ENCODE measurements at regions not wholly inside any gene's neighbourhood (a gene's known extent, or its start where the extent isn't known, plus 50 kb on each side); places are given as distances from the start of the nearest gene placed in this dataset.

DNA sequence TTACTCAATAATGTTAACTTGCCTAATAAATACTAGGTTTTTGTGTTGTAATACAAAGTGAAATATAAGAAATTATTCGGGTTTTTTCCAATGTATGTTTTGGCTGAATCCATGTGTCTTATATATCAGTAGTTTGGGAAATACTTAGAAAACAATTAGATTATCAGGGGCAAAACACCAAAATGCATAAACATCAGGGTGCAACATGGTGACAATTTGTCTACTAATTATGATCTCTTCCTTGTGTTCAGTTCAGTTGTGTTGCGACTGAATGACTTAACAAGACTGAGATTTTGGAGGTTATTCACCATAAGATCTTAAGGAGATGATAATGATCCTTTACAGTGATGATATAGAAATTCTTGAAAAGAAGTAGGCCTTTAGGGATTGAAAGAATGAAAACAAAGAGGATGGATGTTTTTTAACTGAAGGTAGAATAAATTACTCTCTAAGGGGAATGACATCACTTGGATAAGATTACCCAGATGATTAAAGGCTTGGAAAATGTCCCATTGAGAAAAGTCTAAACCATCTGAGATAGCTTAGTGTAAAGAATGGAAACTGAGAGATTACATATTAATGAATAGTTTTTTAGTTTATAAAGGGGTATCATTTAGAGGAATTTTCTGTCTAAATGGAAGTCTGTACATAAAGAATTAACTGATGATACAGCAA is 415.8 kb downstream of the SPATA31D1 start:
- TF ChIP-seq, protein P1, sequence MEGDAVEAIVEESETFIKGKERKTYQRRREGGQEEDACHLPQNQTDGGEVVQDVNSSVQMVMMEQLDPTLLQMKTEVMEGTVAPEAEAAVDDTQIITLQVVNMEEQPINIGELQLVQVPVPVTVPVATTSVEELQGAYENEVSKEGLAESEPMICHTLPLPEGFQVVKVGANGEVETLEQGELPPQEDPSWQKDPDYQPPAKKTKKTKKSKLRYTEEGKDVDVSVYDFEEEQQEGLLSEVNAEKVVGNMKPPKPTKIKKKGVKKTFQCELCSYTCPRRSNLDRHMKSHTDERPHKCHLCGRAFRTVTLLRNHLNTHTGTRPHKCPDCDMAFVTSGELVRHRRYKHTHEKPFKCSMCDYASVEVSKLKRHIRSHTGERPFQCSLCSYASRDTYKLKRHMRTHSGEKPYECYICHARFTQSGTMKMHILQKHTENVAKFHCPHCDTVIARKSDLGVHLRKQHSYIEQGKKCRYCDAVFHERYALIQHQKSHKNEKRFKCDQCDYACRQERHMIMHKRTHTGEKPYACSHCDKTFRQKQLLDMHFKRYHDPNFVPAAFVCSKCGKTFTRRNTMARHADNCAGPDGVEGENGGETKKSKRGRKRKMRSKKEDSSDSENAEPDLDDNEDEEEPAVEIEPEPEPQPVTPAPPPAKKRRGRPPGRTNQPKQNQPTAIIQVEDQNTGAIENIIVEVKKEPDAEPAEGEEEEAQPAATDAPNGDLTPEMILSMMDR (IDR thresholded peaks at IDR 0.05; ENCODE audit: low read depth, low read length): no peak
- no peak for DNase-seq (ENCODE audit: extremely low read depth, low read depth)

DNA sequence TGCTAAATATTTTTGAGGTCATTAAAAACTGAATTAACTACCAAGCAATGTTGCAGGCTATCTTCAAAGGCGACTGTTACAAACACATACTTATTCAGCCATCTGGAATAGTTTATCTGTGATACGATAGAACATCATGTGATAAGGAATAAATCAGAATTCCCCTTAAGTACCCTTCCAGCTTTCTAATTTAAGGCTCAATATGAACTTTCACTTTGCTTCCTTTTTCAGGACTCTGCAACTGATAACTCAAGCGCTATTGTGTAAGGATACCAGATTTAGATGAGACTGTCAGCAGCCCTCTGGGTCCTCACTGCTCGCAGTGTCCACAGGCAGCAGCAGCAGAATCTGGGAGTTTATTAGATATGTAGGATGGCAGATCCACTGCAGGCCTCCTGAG is 416.3 kb downstream of the SPATA31D1 start:
- TF ChIP-seq, protein P1 (IDR thresholded peaks at IDR 0.05; ENCODE audit: low read depth, low read length): no peak
- DNase-seq (ENCODE audit: extremely low read depth, low read depth): no peak

DNA sequence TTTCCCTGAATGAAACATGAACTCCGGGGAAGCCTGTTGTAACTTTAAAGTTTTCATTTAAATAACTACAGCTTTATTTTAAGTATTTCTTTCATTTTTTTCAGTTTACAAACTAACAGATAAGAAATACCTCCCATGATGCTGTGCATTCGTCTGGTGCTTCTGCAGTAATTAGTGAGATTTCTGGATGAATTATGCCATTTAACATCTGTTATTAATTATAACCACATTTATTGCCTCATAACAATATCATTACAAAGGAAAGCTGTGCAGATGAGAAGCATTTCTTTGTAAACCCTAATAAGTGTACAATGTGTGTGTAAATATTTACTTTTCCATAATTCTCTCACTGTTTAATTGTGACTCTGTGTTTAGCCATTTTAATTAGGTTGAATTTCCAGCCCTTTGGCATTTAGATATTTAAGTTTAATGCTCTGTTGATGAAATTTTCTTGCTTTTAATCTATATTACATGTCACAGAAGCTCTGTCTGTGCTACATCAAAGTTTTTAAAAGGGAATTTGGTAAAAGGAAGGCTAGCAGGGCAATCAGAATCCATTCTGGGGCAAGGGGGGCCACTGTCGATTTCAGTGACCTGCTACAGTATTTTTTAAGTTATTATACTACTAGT is 418.0 kb downstream of the SPATA31D1 start:
- DNase-seq (ENCODE audit: extremely low read depth, low read depth): no peak
- TF ChIP-seq, protein P1 (IDR thresholded peaks at IDR 0.05; ENCODE audit: low read depth, low read length): no peak

DNA sequence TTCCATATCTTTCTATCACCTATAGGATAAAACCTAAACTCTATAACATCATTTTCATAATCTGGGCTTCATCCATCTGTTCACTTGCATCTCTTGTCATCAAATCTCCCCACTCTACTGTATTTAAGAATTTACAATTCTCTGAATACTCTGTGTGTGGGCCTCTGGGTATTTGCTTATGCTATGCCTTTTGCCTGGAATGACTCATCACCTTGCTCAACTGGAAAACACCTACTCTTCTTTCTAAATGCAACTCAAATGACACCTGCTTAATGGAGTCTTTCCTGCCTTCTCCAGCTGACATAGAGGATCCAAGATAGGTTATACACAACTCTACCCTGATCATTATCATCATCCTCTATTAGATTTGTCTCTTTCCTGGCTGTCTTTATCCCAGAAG is 421.7 kb downstream of the SPATA31D1 start:
- TF ChIP-seq, protein P1 (IDR thresholded peaks at IDR 0.05; ENCODE audit: low read depth, low read length): no peak
- DNase-seq (ENCODE audit: extremely low read depth, low read depth): no peak

DNA sequence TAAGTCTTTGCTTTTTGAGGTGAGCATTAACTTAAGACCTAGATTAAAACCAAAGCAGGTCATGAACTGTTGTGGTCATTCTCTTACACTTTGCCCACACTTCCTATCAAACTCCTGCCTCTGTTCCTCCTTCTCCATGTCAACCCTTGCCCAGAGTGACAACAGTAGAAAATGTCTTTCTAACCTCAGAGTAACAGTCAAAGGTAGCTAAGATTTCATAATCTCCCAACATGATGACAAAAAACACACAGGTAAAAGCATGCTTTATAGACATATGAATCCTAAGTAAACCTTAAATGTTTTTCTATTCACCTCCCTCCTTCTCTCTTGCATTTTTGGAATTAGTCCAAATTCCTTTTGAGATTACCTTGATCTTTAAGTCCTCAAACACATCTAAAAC is 422.3 kb downstream of the SPATA31D1 start:
- TF ChIP-seq, protein P1 (IDR thresholded peaks at IDR 0.05; ENCODE audit: low read depth, low read length): no peak
- DNase-seq (ENCODE audit: extremely low read depth, low read depth): no peak

DNA sequence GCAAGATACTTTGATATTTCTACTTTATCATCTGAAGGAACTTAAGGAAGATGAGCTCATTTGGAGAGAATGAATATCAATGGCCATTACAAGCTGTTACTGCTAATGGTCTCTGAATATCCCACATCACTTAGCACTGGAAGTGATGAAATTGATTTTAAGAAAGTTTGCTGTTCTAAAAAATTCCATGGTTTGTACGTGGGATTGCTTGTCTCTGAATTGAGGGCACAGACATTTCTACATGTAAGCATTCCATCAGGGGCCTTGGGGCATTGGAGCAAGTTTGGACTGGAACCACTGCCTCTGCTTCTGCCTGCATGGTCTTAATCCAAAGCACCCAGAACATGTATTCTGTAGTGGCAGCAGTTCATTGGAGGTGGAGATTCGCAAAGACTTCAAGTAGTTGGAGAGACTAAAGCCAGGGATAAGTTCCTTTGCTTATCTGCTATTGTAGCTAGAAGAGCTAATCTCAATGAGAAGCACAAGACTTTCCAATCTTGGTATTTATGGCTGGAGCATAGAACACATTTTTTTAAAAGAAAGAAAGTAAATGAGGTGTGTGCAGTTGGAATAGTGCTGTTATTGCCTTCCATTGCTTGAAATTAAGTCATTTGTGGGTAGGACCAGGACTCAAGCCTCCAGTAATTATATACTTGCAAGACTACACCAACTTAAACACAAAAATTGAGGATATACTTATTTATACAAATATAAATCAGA is 424.2 kb downstream of the SPATA31D1 start:
- no peak for DNase-seq (ENCODE audit: extremely low read depth, low read depth)

More for the DNA sequence above, 424.2 kb downstream of the SPATA31D1 start:
- TF ChIP-seq, protein P1 (IDR thresholded peaks at IDR 0.05; ENCODE audit: low read depth, low read length): no peak
